ENCODE measurements at regions not wholly inside any gene's neighbourhood (a gene's known extent, or its start where the extent isn't known, plus 50 kb on each side); places are given as distances from the start of the nearest gene placed in this dataset.

DNA sequence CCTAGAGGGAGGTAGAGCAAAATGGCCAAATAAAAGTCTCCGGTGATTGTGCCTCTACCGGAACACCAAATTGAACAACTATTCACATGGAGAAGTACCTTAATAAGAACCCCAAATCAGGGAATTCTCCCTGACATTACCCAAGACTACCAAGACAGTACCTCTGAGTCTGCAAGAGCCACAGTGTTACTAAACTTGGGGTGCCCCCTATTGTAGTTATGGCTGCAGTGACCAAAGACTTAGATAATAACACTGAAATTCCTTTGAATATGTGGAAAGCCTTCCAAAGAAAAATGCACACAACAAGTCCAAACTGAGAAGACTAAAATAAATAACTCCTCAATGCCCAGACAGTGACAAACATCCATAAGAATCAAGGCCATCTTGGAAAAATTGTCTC is 682.9 kb upstream of the LRRTM1 start:
- Histone ChIP-seq H3K27ac (ENCODE audit: control insufficient read depth, insufficient read depth) (no peak overlapping the region), H2AFZ (ENCODE audit: control insufficient read depth, low read depth, low read length) (no peak overlapping the region), H3K9me3 (replicated peaks; ENCODE audit: control insufficient read depth, insufficient read depth, low read length) (no peaks in the 10 kb centered on the region; the same call in 2 of the 3 replicates), H3K79me2 (ENCODE audit: control insufficient read depth, insufficient read depth, low read length) (no peaks in the 10 kb centered on the region), H3K4me3 (no peak overlapping the region), H4K20me1 (ENCODE audit: control insufficient read depth, insufficient read depth) (no peaks in the 10 kb centered on the region), H3K9ac (ENCODE audit: control insufficient read depth, insufficient read depth, low read length) (no peak overlapping the region), H3K4me1 (ENCODE audit: control insufficient read depth, insufficient read depth, low read length) (no peaks in the 10 kb centered on the region), H3K36me3 (ENCODE audit: control insufficient read depth in 2 of 2, insufficient read depth in 2 of 2, low read length in 1 of 2) (no peaks in the 10 kb centered on the region), H3K27me3 (replicated peaks in 1 of 2; ENCODE audit: control insufficient read depth in 2 of 2, insufficient read depth in 2 of 2, low read length in 1 of 2) (no peaks in the 10 kb centered on the region), H3K4me2 (ENCODE audit: control insufficient read depth, insufficient read depth) (no peak overlapping the region)
- ChIA-PET RAD21 (ENCODE audit: unreplicated experiment) (no interaction called here), SMC1A (ENCODE audit: uncharacterized antibody, unreplicated experiment) (no interaction called here), POLR2A (no interaction called here), CTCF (no interaction called here)
- no peak for TF ChIP-seq CHD2 (IDR thresholded peaks at IDR 0.05; ENCODE audit: borderline replicate concordance, low read depth, low read length)
- 90% methylated on average over 2 of the region's 2 CpGs for WGBS (ENCODE audit: insufficient coverage, insufficient replicate concordance, low lambda C conversion rate, missing lambda C conversion rate)
- in situ Hi-C loops (cut with MboI), result no loop called here
- no peak for DNase-seq (ENCODE audit: low read depth, low spot score)
- BruUV-seq (replicated peaks), result no TSS peak
- no peak for FAIRE-seq
- intact Hi-C loops (cut with micrococcal nuclease; ENCODE audit: unreplicated experiment), result no loop called here
- no peak for ATAC-seq

DNA sequence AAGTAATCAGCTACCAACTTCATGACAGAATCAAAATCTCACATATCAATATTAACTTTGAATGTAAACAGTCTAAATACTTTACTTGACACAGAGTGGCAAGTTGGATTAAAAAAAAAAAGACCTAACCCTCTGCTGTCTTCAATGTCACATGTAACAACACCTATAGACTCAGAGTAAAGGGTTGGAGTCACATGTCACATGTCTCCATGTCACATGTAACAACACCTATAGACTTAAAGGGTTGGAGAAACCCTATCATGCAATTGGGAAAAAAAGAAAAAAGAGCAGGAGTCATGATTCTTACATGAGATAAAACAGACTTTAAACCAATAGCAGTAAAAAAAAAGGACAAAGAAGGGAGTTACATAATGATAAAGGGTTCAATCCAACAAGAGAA is 665.3 kb upstream of the LRRTM1 start:
- no peak for DNase-seq (ENCODE audit: low read depth, low spot score)
- Histone ChIP-seq H3K9ac (ENCODE audit: control insufficient read depth, insufficient read depth, low read length) (no peak overlapping the region), H3K4me3 (no peak overlapping the region), H3K36me3 (ENCODE audit: control insufficient read depth in 2 of 2, insufficient read depth in 2 of 2, low read length in 1 of 2) (no peaks in the 10 kb centered on the region), H3K27me3 (replicated peaks in 1 of 2; ENCODE audit: control insufficient read depth in 2 of 2, insufficient read depth in 2 of 2, low read length in 1 of 2) (no peaks in the 10 kb centered on the region), H4K20me1 (ENCODE audit: control insufficient read depth, insufficient read depth) (no peaks in the 10 kb centered on the region), H3K27ac (ENCODE audit: control insufficient read depth, insufficient read depth) (no peak overlapping the region), H3K4me1 (ENCODE audit: control insufficient read depth, insufficient read depth, low read length) (no peaks in the 10 kb centered on the region), H3K9me3 (replicated peaks; ENCODE audit: control insufficient read depth, insufficient read depth, low read length) (no peaks in the 10 kb centered on the region; the same call in 2 of the 3 replicates), H3K4me2 (ENCODE audit: control insufficient read depth, insufficient read depth) (no peak overlapping the region), H2AFZ (ENCODE audit: control insufficient read depth, low read depth, low read length) (no peak overlapping the region), H3K79me2 (ENCODE audit: control insufficient read depth, insufficient read depth, low read length) (no peaks in the 10 kb centered on the region)
- BruUV-seq (replicated peaks), result no TSS peak
- ChIA-PET CTCF (interaction anchor here (1.0 to 1.2 kb wide), 2 partner anchors 9 to 644 kb away, joined by 4 to 6 read pairs; no protein-coding TSS in a partner anchor), SMC1A (ENCODE audit: uncharacterized antibody, unreplicated experiment) (interaction anchor here (0.5 to 0.7 kb wide), 2 partner anchors 13 to 106 kb away, joined by 3 to 4 read pairs; no protein-coding TSS in a partner anchor), POLR2A (no interaction called here), RAD21 (ENCODE audit: unreplicated experiment) (no interaction called here)
- in situ Hi-C loops (cut with MboI) (no loop called here), intact Hi-C loops (cut with micrococcal nuclease; ENCODE audit: unreplicated experiment) (no loop called here)
- TF ChIP-seq ASH2L (IDR thresholded peaks at IDR 0.05; ENCODE audit: borderline replicate concordance, low read depth) (no peak), PML (IDR thresholded peaks at IDR 0.05; ENCODE audit: low read length) (no peak), IKZF2 (IDR thresholded peaks at IDR 0.05) (no peak), ESRRA (IDR thresholded peaks at IDR 0.05; ENCODE audit: low read length) (no peak), BHLHE40 (IDR thresholded peaks at IDR 0.05; ENCODE audit: borderline replicate concordance in 1 of 2, low read depth in 2 of 2, low read length in 1 of 2) (no peak), CHD1 (IDR thresholded peaks at IDR 0.05; ENCODE audit: low read depth, low read length) (no peak), CBX3 (IDR thresholded peaks at IDR 0.05; ENCODE audit: borderline replicate concordance, low read depth) (no peak), LARP7 (IDR thresholded peaks at IDR 0.05) (no peak), NFYA (IDR thresholded peaks at IDR 0.05; ENCODE audit: borderline replicate concordance, low read depth, low read length) (no peak), RUNX3 (IDR thresholded peaks at IDR 0.05; ENCODE audit: low read length) (no peak)
- TF ChIP-seq, protein P1, sequence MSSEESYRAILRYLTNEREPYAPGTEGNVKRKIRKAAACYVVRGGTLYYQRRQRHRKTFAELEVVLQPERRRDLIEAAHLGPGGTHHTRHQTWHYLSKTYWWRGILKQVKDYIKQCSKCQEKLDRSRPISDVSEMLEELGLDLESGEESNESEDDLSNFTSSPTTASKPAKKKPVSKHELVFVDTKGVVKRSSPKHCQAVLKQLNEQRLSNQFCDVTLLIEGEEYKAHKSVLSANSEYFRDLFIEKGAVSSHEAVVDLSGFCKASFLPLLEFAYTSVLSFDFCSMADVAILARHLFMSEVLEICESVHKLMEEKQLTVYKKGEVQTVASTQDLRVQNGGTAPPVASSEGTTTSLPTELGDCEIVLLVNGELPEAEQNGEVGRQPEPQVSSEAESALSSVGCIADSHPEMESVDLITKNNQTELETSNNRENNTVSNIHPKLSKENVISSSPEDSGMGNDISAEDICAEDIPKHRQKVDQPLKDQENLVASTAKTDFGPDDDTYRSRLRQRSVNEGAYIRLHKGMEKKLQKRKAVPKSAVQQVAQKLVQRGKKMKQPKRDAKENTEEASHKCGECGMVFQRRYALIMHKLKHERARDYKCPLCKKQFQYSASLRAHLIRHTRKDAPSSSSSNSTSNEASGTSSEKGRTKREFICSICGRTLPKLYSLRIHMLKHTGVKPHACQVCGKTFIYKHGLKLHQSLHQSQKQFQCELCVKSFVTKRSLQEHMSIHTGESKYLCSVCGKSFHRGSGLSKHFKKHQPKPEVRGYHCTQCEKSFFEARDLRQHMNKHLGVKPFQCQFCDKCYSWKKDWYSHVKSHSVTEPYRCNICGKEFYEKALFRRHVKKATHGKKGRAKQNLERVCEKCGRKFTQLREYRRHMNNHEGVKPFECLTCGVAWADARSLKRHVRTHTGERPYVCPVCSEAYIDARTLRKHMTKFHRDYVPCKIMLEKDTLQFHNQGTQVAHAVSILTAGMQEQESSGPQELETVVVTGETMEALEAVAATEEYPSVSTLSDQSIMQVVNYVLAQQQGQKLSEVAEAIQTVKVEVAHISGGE (CRISPR knock-in tag; IDR thresholded peaks at IDR 0.05), result no peak
- ATAC-seq, result no peak
- no peak for FAIRE-seq
